ENCODE measurements at regions not wholly inside any gene's neighbourhood (a gene's known extent, or its start where the extent isn't known, plus 50 kb on each side); places are given as distances from the start of the nearest gene placed in this dataset.
A peak's percentile ranks its signal among the peaks of the same experiment; 100 is the strongest.
"Not testable (repeated sequence)": the region's sequence is repeated elsewhere in the genome, so short reads cannot be mapped to it uniquely, and the experiment has no call there.

GRCh38 chr12:94916663-94917062 is 86.8 kb downstream of the NDUFA12 start:
- CTCF ChIA-PET = no interaction called here
- DNase-seq = no peak
- Mint-ChIP-seq H3K4me1 (no peaks in the 10 kb centered on the region), H3K36me3 (no peaks in the 10 kb centered on the region), H3K4me3 (no peak overlapping the region), H3K27ac (no peak overlapping the region), H3K9me3 (no peaks in the 10 kb centered on the region), H3K27me3 (no peaks in the 10 kb centered on the region)

- H3K4me3 Mint-ChIP-seq = no peak overlapping the region
- no peak for DNase-seq
- CTCF ChIA-PET = no interaction called here
- H3K27me3 Mint-ChIP-seq = peaks cover 3% of the 10 kb centered on the region
- no peaks in the 10 kb centered on the region for H3K4me1 Mint-ChIP-seq
- H3K36me3 Mint-ChIP-seq = no peaks in the 10 kb centered on the region
- H3K27ac Mint-ChIP-seq = no peak overlapping the region
- no peaks in the 10 kb centered on the region for H3K9me3 Mint-ChIP-seq
Observed at GRCh38 chr12:94909663-94910062, 93.8 kb downstream of the NDUFA12 start.

GRCh38 chr12:94905749-94906148 is 97.7 kb downstream of the NDUFA12 start:
- H3K27ac Mint-ChIP-seq, H3K27me3 Mint-ChIP-seq: not testable (repeated sequence)

GRCh38 chr12:94900496-94900895 is 103.0 kb downstream of the NDUFA12 start:
- H3K4me3 Mint-ChIP-seq = no peak overlapping the region
- H3K27me3 Mint-ChIP-seq = peaks cover 4% of the 10 kb centered on the region
- H3K36me3 Mint-ChIP-seq = no peaks in the 10 kb centered on the region
- H3K4me1 Mint-ChIP-seq = no peaks in the 10 kb centered on the region
- no peak for DNase-seq
- CTCF ChIA-PET = no interaction called here
- H3K9me3 Mint-ChIP-seq = no peaks in the 10 kb centered on the region
- no peak overlapping the region for H3K27ac Mint-ChIP-seq

More at GRCh38 chr12:94905749-94906148, 97.7 kb downstream of the NDUFA12 start:
- H3K36me3 Mint-ChIP-seq, DNase-seq, CTCF ChIA-PET, H3K4me1 Mint-ChIP-seq, H3K4me3 Mint-ChIP-seq, H3K9me3 Mint-ChIP-seq: not testable (repeated sequence)

GRCh38 chr12:94898388-94898787 is 105.1 kb downstream of the NDUFA12 start:
- Mint-ChIP-seq H3K4me1 (no peaks in the 10 kb centered on the region), H3K27me3 (peaks cover 4% of the 10 kb centered on the region), H3K9me3 (no peaks in the 10 kb centered on the region), H3K36me3 (no peaks in the 10 kb centered on the region), H3K27ac (no peak overlapping the region), H3K4me3 (no peak overlapping the region)
- CTCF ChIA-PET = no interaction called here
- DNase-seq = no peak

- Mint-ChIP-seq H3K4me3 (no peak overlapping the region), H3K36me3 (no peaks in the 10 kb centered on the region), H3K9me3 (no peaks in the 10 kb centered on the region), H3K27me3 (peaks cover 3% of the 10 kb centered on the region), H3K27ac (no peak overlapping the region), H3K4me1 (no peaks in the 10 kb centered on the region)
- no peak for DNase-seq
- CTCF ChIA-PET = no interaction called here
Observed at GRCh38 chr12:94892544-94893267, 110.8 kb downstream of the NDUFA12 start.

GRCh38 chr12:94889445-94890210 is 113.9 kb downstream of the NDUFA12 start:
- CTCF ChIA-PET = no interaction called here

GRCh38 chr12:94879542-94879941 is 124.0 kb downstream of the NDUFA12 start:
- Mint-ChIP-seq H3K27me3 (peaks cover 31% of the 10 kb centered on the region), H3K36me3 (no peaks in the 10 kb centered on the region), H3K27ac (peak overlapping the region; percentile 21), H3K4me3 (no peak overlapping the region), H3K4me1 (peaks cover 3% of the 10 kb centered on the region), H3K9me3 (peaks cover 2% of the 10 kb centered on the region)
- CTCF ChIA-PET = no interaction called here
- peak; percentile 58 for DNase-seq

More at GRCh38 chr12:94889445-94890210, 113.9 kb downstream of the NDUFA12 start:
- no peaks in the 10 kb centered on the region for H3K36me3 Mint-ChIP-seq
- H3K27me3 Mint-ChIP-seq = peaks cover 14% of the 10 kb centered on the region
- no peak overlapping the region for H3K27ac Mint-ChIP-seq
- H3K4me1 Mint-ChIP-seq = no peaks in the 10 kb centered on the region
- no peak overlapping the region for H3K4me3 Mint-ChIP-seq
- no peaks in the 10 kb centered on the region for H3K9me3 Mint-ChIP-seq
- no peak for DNase-seq

GRCh38 chr12:94875525-94875924 is 128.0 kb downstream of the NDUFA12 start:
- no peak overlapping the region for H3K4me3 Mint-ChIP-seq

GRCh38 chr12:94874518-94875302 is 128.8 kb downstream of the NDUFA12 start:
- peaks cover 14% of the 10 kb centered on the region for H3K4me1 Mint-ChIP-seq
- no peak overlapping the region for H3K27ac Mint-ChIP-seq
- peaks cover 70% of the 10 kb centered on the region for H3K27me3 Mint-ChIP-seq
- CTCF ChIA-PET = interaction anchor here (1.0 to 1.5 kb wide), 3 partner anchors 44 to 271 kb away, joined by 3 to 4 read pairs (median 3); no protein-coding TSS in a partner anchor
- peaks cover 2% of the 10 kb centered on the region for H3K9me3 Mint-ChIP-seq
- H3K36me3 Mint-ChIP-seq = no peaks in the 10 kb centered on the region
- H3K4me3 Mint-ChIP-seq = peak overlapping the region; percentile 26
- DNase-seq = no peak

More at GRCh38 chr12:94875525-94875924, 128.0 kb downstream of the NDUFA12 start:
- CTCF ChIA-PET = interaction anchor here (0.6 to 1.5 kb wide), 5 partner anchors 45 to 273 kb away, joined by 3 to 4 read pairs (median 3); no protein-coding TSS in a partner anchor
- Mint-ChIP-seq H3K27ac (no peak overlapping the region), H3K4me1 (peaks cover 14% of the 10 kb centered on the region), H3K27me3 (peaks cover 70% of the 10 kb centered on the region), H3K36me3 (no peaks in the 10 kb centered on the region), H3K9me3 (peaks cover 2% of the 10 kb centered on the region)
- no peak for DNase-seq

GRCh38 chr12:94873734-94874517 is 129.6 kb downstream of the NDUFA12 start:
- no peaks in the 10 kb centered on the region for H3K9me3 Mint-ChIP-seq
- H3K36me3 Mint-ChIP-seq = no peaks in the 10 kb centered on the region
- H3K27ac Mint-ChIP-seq = no peak overlapping the region
- H3K27me3 Mint-ChIP-seq = peaks cover 70% of the 10 kb centered on the region
- H3K4me1 Mint-ChIP-seq = peaks cover 14% of the 10 kb centered on the region
- DNase-seq = no peak
- CTCF ChIA-PET = no interaction called here
- H3K4me3 Mint-ChIP-seq = peak overlapping the region; percentile 26

GRCh38 chr12:94872971-94873733 is 130.3 kb downstream of the NDUFA12 start:
- Mint-ChIP-seq H3K4me1 (peaks cover 14% of the 10 kb centered on the region), H3K27me3 (peaks cover 68% of the 10 kb centered on the region), H3K36me3 (no peaks in the 10 kb centered on the region), H3K27ac (no peak overlapping the region), H3K4me3 (no peak overlapping the region), H3K9me3 (no peaks in the 10 kb centered on the region)
- CTCF ChIA-PET = no interaction called here
- no peak for DNase-seq

- H3K27me3 Mint-ChIP-seq = peaks cover 64% of the 10 kb centered on the region
Observed at GRCh38 chr12:94872671-94872970, 130.9 kb downstream of the NDUFA12 start.

More at GRCh38 chr12:94872671-94872970, 130.9 kb downstream of the NDUFA12 start:
- H3K4me1 Mint-ChIP-seq = peaks cover 14% of the 10 kb centered on the region
- no peak overlapping the region for H3K27ac Mint-ChIP-seq
- CTCF ChIA-PET = no interaction called here
- H3K36me3 Mint-ChIP-seq = no peaks in the 10 kb centered on the region
- DNase-seq = no peak
- H3K4me3 Mint-ChIP-seq = no peak overlapping the region
- no peaks in the 10 kb centered on the region for H3K9me3 Mint-ChIP-seq
